Posterior cingulate gyrus (tissue), 11 donors: ENCODE measurements at regions not wholly inside any gene's neighbourhood (a gene's known extent, or its start where the extent isn't known, plus 50 kb on each side); places are given as distances from the start of the nearest gene placed in this dataset.
"Not testable (repeated sequence)": the region's sequence is repeated elsewhere in the genome, so short reads cannot be mapped to it uniquely, and the experiment has no call there.

Experiments used
- DNase-seq, 10 donors: peaks; one replicate each; pipeline versions ENCODE4 v3.0.0 to v3.0.0-alpha.2; 2020 to 2021; ENCODE audit warnings: mixed read lengths in 3 of 10
- intact Hi-C: fragments of 100-400 bp; cut with DNase I; formaldehyde crosslinking; loops from one replicate; pipeline ENCODE4 v1.15.1; 2023

- intact Hi-C loops = no loop called here
Measured at GRCh38 chr11:127818625-127819024, 768.7 kb downstream of the ETS1 start.

GRCh38 chr11:127816962-127817361 lies 770.4 kb downstream of the ETS1 start:
- intact Hi-C loops = no loop called here

More at GRCh38 chr11:127818625-127819024, 768.7 kb downstream of the ETS1 start:
- no peak for DNase-seq

GRCh38 chr11:127815331-127815730 lies 772.0 kb downstream of the ETS1 start:
- intact Hi-C loops = no loop called here
- no peak for DNase-seq

More at GRCh38 chr11:127816962-127817361, 770.4 kb downstream of the ETS1 start:
- DNase-seq = no peak

- no peak for DNase-seq
- intact Hi-C loops = no loop called here
Measured at GRCh38 chr11:127806501-127806900, 780.9 kb downstream of the ETS1 start.

- DNase-seq = no peak
- intact Hi-C loops = no loop called here
Measured at GRCh38 chr11:127805771-127806170, 781.6 kb downstream of the ETS1 start.

GRCh38 chr11:127804747-127805400 lies 782.5 kb downstream of the ETS1 start:
- DNase-seq = no peak
- intact Hi-C loops = no loop called here

GRCh38 chr11:127803755-127804154 lies 783.6 kb downstream of the ETS1 start:
- no peak for DNase-seq
- intact Hi-C loops = no loop called here

- no peak for DNase-seq
- intact Hi-C loops = no loop called here
Measured at GRCh38 chr11:127800989-127801688, 786.2 kb downstream of the ETS1 start.

GRCh38 chr11:127795326-127795725 lies 792.0 kb downstream of the ETS1 start:
- no peak for DNase-seq
- intact Hi-C loops = no loop called here

GRCh38 chr11:127791844-127792243 lies 791.3 kb upstream of the KIRREL3 start:
- intact Hi-C loops = no loop called here
- no peak for DNase-seq

GRCh38 chr11:127790592-127790991 lies 790.0 kb upstream of the KIRREL3 start:
- intact Hi-C loops = no loop called here
- DNase-seq = no peak

- intact Hi-C loops = no loop called here
- DNase-seq = peak in 2 of 10 donors; percentile 58 to 81
Measured at GRCh38 chr11:127789927-127790326, 789.4 kb upstream of the KIRREL3 start.

GRCh38 chr11:127772938-127773337 lies 772.4 kb upstream of the KIRREL3 start:
- intact Hi-C loops, DNase-seq: not testable (repeated sequence)

- DNase-seq, intact Hi-C loops: not testable (repeated sequence)
Measured at GRCh38 chr11:127768931-127769330, 768.4 kb upstream of the KIRREL3 start.

GRCh38 chr11:127766734-127767133 lies 766.2 kb upstream of the KIRREL3 start:
- intact Hi-C loops = no loop called here
- no peak for DNase-seq

GRCh38 chr11:127738771-127739286 lies 738.3 kb upstream of the KIRREL3 start:
- intact Hi-C loops = no loop called here
- DNase-seq = no peak

- DNase-seq = no peak
- intact Hi-C loops = no loop called here
Measured at GRCh38 chr11:127737499-127737898, 736.9 kb upstream of the KIRREL3 start.

GRCh38 chr11:127733552-127733951 lies 733.0 kb upstream of the KIRREL3 start:
- no peak for DNase-seq
- intact Hi-C loops = no loop called here

- intact Hi-C loops = no loop called here
- no peak for DNase-seq
Measured at GRCh38 chr11:127726367-127726766, 725.8 kb upstream of the KIRREL3 start.

- intact Hi-C loops = no loop called here
- no peak for DNase-seq
Measured at GRCh38 chr11:127723714-127724113, 723.1 kb upstream of the KIRREL3 start.

- DNase-seq = no peak
Measured at GRCh38 chr11:127713226-127713625, 712.7 kb upstream of the KIRREL3 start.

GRCh38 chr11:127711748-127712147 lies 711.2 kb upstream of the KIRREL3 start:
- intact Hi-C loops = no loop called here
- no peak for DNase-seq

More at GRCh38 chr11:127713226-127713625, 712.7 kb upstream of the KIRREL3 start:
- intact Hi-C loops = no loop called here
